Liver (tissue), 3 donors: ENCODE measurements at regions not wholly inside any gene's neighbourhood (a gene's known extent, or its start where the extent isn't known, plus 50 kb on each side); places are given as distances from the start of the nearest gene placed in this dataset.

ENCODE experiments used
- ATF3 ChIP-seq: IDR thresholded peaks from 2 replicates; pipeline ENCODE4 v1.6.1; 2016; ENCODE audit warnings: antibody characterized with exemption
- CTCF ChIP-seq: fragments of 150-350 bp; IDR thresholded peaks from 2 replicates; pipeline ENCODE4 v1.5.1; 2017; ENCODE audit warnings: improper control_type of control experiment, low read depth, low read length; ENCODE audit not compliant: missing input control
- EGR1 ChIP-seq, 2 donors: IDR thresholded peaks; 2 replicates each; pipeline ENCODE4 v1.6.1; 2016 to 2018; ENCODE audit warnings: antibody characterized with exemption in 2 of 2, low read depth in 2 of 2
- JUND ChIP-seq, 2 donors: IDR thresholded peaks; 2 replicates each; pipeline ENCODE4 v1.6.1; 2016; ENCODE audit warnings: antibody characterized with exemption in 2 of 2
- MAX ChIP-seq: IDR thresholded peaks from 2 replicates; pipeline ENCODE4 v1.6.1; 2016; ENCODE audit warnings: antibody characterized with exemption
- RAD21 ChIP-seq, 2 donors: IDR thresholded peaks; 2 replicates each; pipeline ENCODE4 v1.6.1; 2016; ENCODE audit warnings: antibody characterized with exemption in 2 of 2, mild to moderate bottlenecking in 2 of 2
- REST ChIP-seq: IDR thresholded peaks from 2 replicates; pipeline ENCODE4 v1.6.1; 2016; ENCODE audit warnings: antibody characterized with exemption, mild to moderate bottlenecking
- RXRA ChIP-seq, 2 donors: IDR thresholded peaks; 2 replicates each; pipeline ENCODE4 v1.6.1; 2017 to 2018; ENCODE audit warnings: antibody characterized with exemption in 2 of 2, mild to moderate bottlenecking in 1 of 2
- donor health status: healthy.
- donor health status: healthy.

GRCh38 chr20:39936401-39936800, 752.6 kb downstream of the MAFB start:
- TF ChIP-seq EGR1 (IDR thresholded peaks at IDR 0.05; ENCODE audit: low read depth in 2 of 2), result no peak
- no peak for TF ChIP-seq CTCF
- TF ChIP-seq REST, result no peak
- TF ChIP-seq RAD21 (IDR thresholded peaks at IDR 0.05), result no peak
- no peak for TF ChIP-seq ATF3
- TF ChIP-seq RXRA (IDR thresholded peaks at IDR 0.05), result no peak
- TF ChIP-seq JUND (IDR thresholded peaks at IDR 0.05), result no peak
- no peak for TF ChIP-seq MAX
